ENCODE measurements at regions not wholly inside any gene's neighbourhood (a gene's known extent, or its start where the extent isn't known, plus 50 kb on each side); places are given as distances from the start of the nearest gene placed in this dataset.

- Histone ChIP-seq H3K4me3 (no peak overlapping the region), H2AFZ (no peak overlapping the region), H4K20me1 (ENCODE audit: insufficient read depth) (no peaks in the 10 kb centered on the region), H3K79me2 (ENCODE audit: insufficient read depth) (no peaks in the 10 kb centered on the region), H3K27me3 (replicated peaks; ENCODE audit: insufficient read depth) (peaks cover 15% of the 10 kb centered on the region; the same call in 1 of the 2 replicates), H3K36me3 (ENCODE audit: low read depth) (no peaks in the 10 kb centered on the region), H3K4me1 (ENCODE audit: insufficient read depth) (no peaks in the 10 kb centered on the region), H3K4me2 (ENCODE audit: unreplicated experiment) (no peak overlapping the region), H3F3A (ENCODE audit: insufficient read depth) (no peaks in the 10 kb centered on the region), H3K27ac (no peak overlapping the region), H3K9me3 (ENCODE audit: low read depth) (no peaks in the 10 kb centered on the region), H3K9ac (no peak overlapping the region), H3K9me2 (ENCODE audit: insufficient read depth) (no peaks in the 10 kb centered on the region)
- WGBS, 2 experiments (ENCODE audit: low coverage in 1 of 2, low lambda C conversion rate in 2 of 2, missing lambda C conversion rate in 2 of 2): 48 to 61% methylated on average over 2 of the region's 2 CpGs
- in situ Hi-C loops (cut with MboI): no loop called here
- DNase-seq: no peak
- TF ChIP-seq EZH2phosphoT487 (IDR thresholded peaks at IDR 0.05; ENCODE audit: insufficient read depth, low read depth) (no peak), EZH2 (IDR thresholded peaks at IDR 0.05; ENCODE audit: insufficient read depth, poor library complexity, severe bottlenecking) (no peak)
These were observed 57.2 kb upstream of the KCNMB1 start for GRCh38 chr5:170446365-170446764.

- no peak overlapping the region for H3K9ac ChIP-seq
- H2AFZ ChIP-seq: no peak overlapping the region
- TF ChIP-seq EZH2phosphoT487 (IDR thresholded peaks at IDR 0.05; ENCODE audit: insufficient read depth, low read depth) (no peak), EZH2 (IDR thresholded peaks at IDR 0.05; ENCODE audit: insufficient read depth, poor library complexity, severe bottlenecking) (no peak)
- no peak overlapping the region for H3K4me2 ChIP-seq (ENCODE audit: unreplicated experiment)
- H3K79me2 ChIP-seq (ENCODE audit: insufficient read depth): no peaks in the 10 kb centered on the region
- H3K4me1 ChIP-seq (ENCODE audit: insufficient read depth): no peaks in the 10 kb centered on the region
- DNase-seq: no peak
- no peaks in the 10 kb centered on the region for H3K9me3 ChIP-seq (ENCODE audit: low read depth)
- 73 to 80% methylated on average over 8 of the region's 8 CpGs for WGBS, 2 experiments (ENCODE audit: low coverage in 1 of 2, low lambda C conversion rate in 2 of 2, missing lambda C conversion rate in 2 of 2)
- H3K9me2 ChIP-seq (ENCODE audit: insufficient read depth): no peaks in the 10 kb centered on the region
- H4K20me1 ChIP-seq (ENCODE audit: insufficient read depth): no peaks in the 10 kb centered on the region
- no peaks in the 10 kb centered on the region for H3F3A ChIP-seq (ENCODE audit: insufficient read depth)
- H3K4me3 ChIP-seq: no peak overlapping the region
- peaks cover 15% of the 10 kb centered on the region; the same call in 1 of the 2 replicates for H3K27me3 ChIP-seq (replicated peaks; ENCODE audit: insufficient read depth)
- H3K27ac ChIP-seq: no peak overlapping the region
- in situ Hi-C loops (cut with MboI): no loop called here
- no peaks in the 10 kb centered on the region for H3K36me3 ChIP-seq (ENCODE audit: low read depth)
These were observed 56.8 kb upstream of the KCNMB1 start for GRCh38 chr5:170445936-170446335.

GRCh38 chr5:170444969-170445505 lies 55.9 kb upstream of the KCNMB1 start:
- Histone ChIP-seq H3K79me2 (ENCODE audit: insufficient read depth) (no peaks in the 10 kb centered on the region), H3K9me3 (ENCODE audit: low read depth) (no peaks in the 10 kb centered on the region), H3K4me3 (no peak overlapping the region), H3K9ac (no peak overlapping the region), H3K36me3 (ENCODE audit: low read depth) (no peaks in the 10 kb centered on the region), H3K9me2 (ENCODE audit: insufficient read depth) (no peaks in the 10 kb centered on the region), H3K4me2 (ENCODE audit: unreplicated experiment) (no peak overlapping the region), H2AFZ (no peak overlapping the region), H3K27me3 (replicated peaks; ENCODE audit: insufficient read depth) (peaks cover 15% of the 10 kb centered on the region; the same call in 1 of the 2 replicates), H3F3A (ENCODE audit: insufficient read depth) (no peaks in the 10 kb centered on the region), H4K20me1 (ENCODE audit: insufficient read depth) (no peaks in the 10 kb centered on the region), H3K27ac (no peak overlapping the region), H3K4me1 (ENCODE audit: insufficient read depth) (no peaks in the 10 kb centered on the region)
- no peak for TF ChIP-seq EZH2 (IDR thresholded peaks at IDR 0.05; ENCODE audit: insufficient read depth, poor library complexity, severe bottlenecking)
- no peak for TF ChIP-seq EZH2phosphoT487 (IDR thresholded peaks at IDR 0.05; ENCODE audit: insufficient read depth, low read depth)
- in situ Hi-C loops (cut with MboI): loop anchor here (5.0 kb wide), 1 partner anchor 177 kb away; no protein-coding TSS in a partner anchor
- DNase-seq: no peak
- WGBS, 2 experiments (ENCODE audit: low coverage in 1 of 2, low lambda C conversion rate in 2 of 2, missing lambda C conversion rate in 2 of 2): 78 to 79% methylated on average over 10 of the region's 10 CpGs

- Histone ChIP-seq H3K9ac (no peak overlapping the region), H4K20me1 (ENCODE audit: insufficient read depth) (no peaks in the 10 kb centered on the region), H3K27me3 (replicated peaks; ENCODE audit: insufficient read depth) (peaks cover 15% of the 10 kb centered on the region; the same call in 1 of the 2 replicates), H3K4me1 (ENCODE audit: insufficient read depth) (no peaks in the 10 kb centered on the region), H3K79me2 (ENCODE audit: insufficient read depth) (no peaks in the 10 kb centered on the region), H3K4me2 (ENCODE audit: unreplicated experiment) (no peak overlapping the region), H3K9me2 (ENCODE audit: insufficient read depth) (no peaks in the 10 kb centered on the region), H3K36me3 (ENCODE audit: low read depth) (no peaks in the 10 kb centered on the region), H3K4me3 (no peak overlapping the region), H3K27ac (no peak overlapping the region), H3K9me3 (ENCODE audit: low read depth) (no peaks in the 10 kb centered on the region), H2AFZ (no peak overlapping the region), H3F3A (ENCODE audit: insufficient read depth) (no peaks in the 10 kb centered on the region)
- WGBS, 2 experiments (ENCODE audit: low coverage in 1 of 2, low lambda C conversion rate in 2 of 2, missing lambda C conversion rate in 2 of 2): 67 to 75% methylated on average over 7 of the region's 7 CpGs
- TF ChIP-seq EZH2 (IDR thresholded peaks at IDR 0.05; ENCODE audit: insufficient read depth, poor library complexity, severe bottlenecking): no peak
- in situ Hi-C loops (cut with MboI): loop anchor here (5.0 kb wide), 1 partner anchor 178 kb away; no protein-coding TSS in a partner anchor
- no peak for DNase-seq
These were observed 55.0 kb upstream of the KCNMB1 start for GRCh38 chr5:170444181-170444580.

Measured in GM23248 (cell line).